HL-60 (cell line): ENCODE measurements at regions not wholly inside any gene's neighbourhood (a gene's known extent, or its start where the extent isn't known, plus 50 kb on each side); places are given as distances from the start of the nearest gene placed in this dataset.

ENCODE experiments used
- DNase-seq, 2 experiments: peaks; one replicate each; pipeline ENCODE4 v3.0.0-alpha.2; 2010 to 2020; ENCODE audit warnings: low read depth in 1 of 2, low spot score in 1 of 2
- H3K27ac ChIP-seq: fragments of 250-450 bp; sonication (Bioruptor Pico); replicated peaks from 2 replicates; pipeline ENCODE4 v1.5.1; 2020; ENCODE audit warnings: mild to moderate bottlenecking, moderate library complexity
- H3K27me3 ChIP-seq: fragments of 250-450 bp; sonication (Bioruptor Pico); 2 replicates; pipeline ENCODE4 v1.5.1; 2021; ENCODE audit warnings: mild to moderate bottlenecking, moderate library complexity; ENCODE audit not compliant: insufficient read depth, poor library complexity, severe bottlenecking
- H3K4me3 ChIP-seq: replicated peaks from 2 replicates; pipeline ENCODE4 v1.5.1; 2011; ENCODE audit warnings: mild to moderate bottlenecking, control low read depth, low read length; ENCODE audit not compliant: insufficient read depth
- GABPA ChIP-seq: IDR thresholded peaks from 2 replicates; pipeline ENCODE4 v1.6.1; 2012; ENCODE audit warnings: low read depth
- POLR2AphosphoS5 ChIP-seq: IDR thresholded peaks from 2 replicates; pipeline ENCODE4 v1.6.1; 2012; ENCODE audit warnings: low read depth
- SPI1 ChIP-seq: IDR thresholded peaks from 2 replicates; pipeline ENCODE4 v1.6.1; 2012; ENCODE audit warnings: low read depth, mild to moderate bottlenecking, borderline replicate concordance
- TF ChIP-seq, protein P1 (sequence below): IDR thresholded peaks from 2 replicates; pipeline ENCODE4 v1.6.1; 2012; ENCODE audit warnings: low read depth; ENCODE audit not compliant: insufficient replicate concordance
- TF ChIP-seq, protein P2 (sequence below): IDR thresholded peaks from one replicate; pipeline ENCODE4 v1.5.1; 2011; ENCODE audit warnings: low read length, control low read depth, inconsistent platforms; ENCODE audit not compliant: insufficient read depth

GRCh38 chr12:82040987-82041743, 282.0 kb upstream of the PPFIA2 start:
- DNase-seq: peak in 1 of 2 experiments; percentile 6
- peak; percentile 97 for TF ChIP-seq SPI1
- TF ChIP-seq GABPA: no peak
- TF ChIP-seq, protein P1, sequence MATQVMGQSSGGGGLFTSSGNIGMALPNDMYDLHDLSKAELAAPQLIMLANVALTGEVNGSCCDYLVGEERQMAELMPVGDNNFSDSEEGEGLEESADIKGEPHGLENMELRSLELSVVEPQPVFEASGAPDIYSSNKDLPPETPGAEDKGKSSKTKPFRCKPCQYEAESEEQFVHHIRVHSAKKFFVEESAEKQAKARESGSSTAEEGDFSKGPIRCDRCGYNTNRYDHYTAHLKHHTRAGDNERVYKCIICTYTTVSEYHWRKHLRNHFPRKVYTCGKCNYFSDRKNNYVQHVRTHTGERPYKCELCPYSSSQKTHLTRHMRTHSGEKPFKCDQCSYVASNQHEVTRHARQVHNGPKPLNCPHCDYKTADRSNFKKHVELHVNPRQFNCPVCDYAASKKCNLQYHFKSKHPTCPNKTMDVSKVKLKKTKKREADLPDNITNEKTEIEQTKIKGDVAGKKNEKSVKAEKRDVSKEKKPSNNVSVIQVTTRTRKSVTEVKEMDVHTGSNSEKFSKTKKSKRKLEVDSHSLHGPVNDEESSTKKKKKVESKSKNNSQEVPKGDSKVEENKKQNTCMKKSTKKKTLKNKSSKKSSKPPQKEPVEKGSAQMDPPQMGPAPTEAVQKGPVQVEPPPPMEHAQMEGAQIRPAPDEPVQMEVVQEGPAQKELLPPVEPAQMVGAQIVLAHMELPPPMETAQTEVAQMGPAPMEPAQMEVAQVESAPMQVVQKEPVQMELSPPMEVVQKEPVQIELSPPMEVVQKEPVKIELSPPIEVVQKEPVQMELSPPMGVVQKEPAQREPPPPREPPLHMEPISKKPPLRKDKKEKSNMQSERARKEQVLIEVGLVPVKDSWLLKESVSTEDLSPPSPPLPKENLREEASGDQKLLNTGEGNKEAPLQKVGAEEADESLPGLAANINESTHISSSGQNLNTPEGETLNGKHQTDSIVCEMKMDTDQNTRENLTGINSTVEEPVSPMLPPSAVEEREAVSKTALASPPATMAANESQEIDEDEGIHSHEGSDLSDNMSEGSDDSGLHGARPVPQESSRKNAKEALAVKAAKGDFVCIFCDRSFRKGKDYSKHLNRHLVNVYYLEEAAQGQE: no peak
- H3K4me3 ChIP-seq: no peak overlapping the region
- no peak overlapping the region for H3K27ac ChIP-seq
- H3K27me3 ChIP-seq: no peaks in the 10 kb centered on the region

DNA sequence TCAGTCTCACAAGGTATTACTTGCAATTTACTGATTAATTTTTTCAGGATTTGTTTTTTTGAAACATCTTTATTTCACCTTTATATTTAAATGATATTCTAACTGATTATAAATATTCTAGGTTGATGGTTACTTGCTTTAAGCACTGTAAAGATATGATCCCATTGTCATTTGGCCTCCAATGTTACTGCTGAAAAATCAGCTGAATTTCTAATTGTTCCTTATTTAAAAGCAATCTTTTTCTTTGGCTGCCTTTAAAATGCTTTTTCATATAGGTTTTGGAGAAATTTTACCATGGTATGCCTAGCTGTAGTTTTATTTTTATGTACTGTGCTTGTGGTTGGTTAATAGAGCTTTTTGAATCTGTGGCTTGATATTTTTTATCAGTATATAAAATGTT, 275.6 kb upstream of the PPFIA2 start:
- TF ChIP-seq SPI1 (no peak), POLR2AphosphoS5 (no peak), GABPA (no peak)
- TF ChIP-seq, protein P2, sequence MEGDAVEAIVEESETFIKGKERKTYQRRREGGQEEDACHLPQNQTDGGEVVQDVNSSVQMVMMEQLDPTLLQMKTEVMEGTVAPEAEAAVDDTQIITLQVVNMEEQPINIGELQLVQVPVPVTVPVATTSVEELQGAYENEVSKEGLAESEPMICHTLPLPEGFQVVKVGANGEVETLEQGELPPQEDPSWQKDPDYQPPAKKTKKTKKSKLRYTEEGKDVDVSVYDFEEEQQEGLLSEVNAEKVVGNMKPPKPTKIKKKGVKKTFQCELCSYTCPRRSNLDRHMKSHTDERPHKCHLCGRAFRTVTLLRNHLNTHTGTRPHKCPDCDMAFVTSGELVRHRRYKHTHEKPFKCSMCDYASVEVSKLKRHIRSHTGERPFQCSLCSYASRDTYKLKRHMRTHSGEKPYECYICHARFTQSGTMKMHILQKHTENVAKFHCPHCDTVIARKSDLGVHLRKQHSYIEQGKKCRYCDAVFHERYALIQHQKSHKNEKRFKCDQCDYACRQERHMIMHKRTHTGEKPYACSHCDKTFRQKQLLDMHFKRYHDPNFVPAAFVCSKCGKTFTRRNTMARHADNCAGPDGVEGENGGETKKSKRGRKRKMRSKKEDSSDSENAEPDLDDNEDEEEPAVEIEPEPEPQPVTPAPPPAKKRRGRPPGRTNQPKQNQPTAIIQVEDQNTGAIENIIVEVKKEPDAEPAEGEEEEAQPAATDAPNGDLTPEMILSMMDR: no peak
- TF ChIP-seq, protein P1: no peak
- Histone ChIP-seq H3K27ac (no peak overlapping the region), H3K27me3 (no peaks in the 10 kb centered on the region), H3K4me3 (no peak overlapping the region)
- no peak for DNase-seq

DNA sequence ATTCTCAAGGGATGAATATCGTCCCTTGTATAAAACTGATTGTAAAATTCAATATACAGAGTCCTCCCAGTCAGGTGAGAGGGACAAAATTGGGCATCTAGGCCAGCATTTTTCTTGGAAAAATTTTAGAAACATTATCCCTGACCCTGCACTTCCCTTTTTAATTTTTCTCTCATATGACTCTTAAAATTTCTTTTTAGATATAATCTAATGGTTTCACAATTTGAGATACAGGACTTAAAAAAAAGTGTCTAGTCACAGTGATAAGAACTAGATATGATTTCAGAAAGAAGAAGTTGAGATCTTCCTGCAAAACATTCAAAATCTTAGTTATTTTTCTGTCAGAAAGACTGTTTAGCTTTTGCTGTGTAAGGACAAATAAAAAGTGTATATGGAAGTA, 270.8 kb upstream of the PPFIA2 start:
- H3K27ac ChIP-seq: peak overlapping the region; percentile 53
- TF ChIP-seq, protein P2: no peak
- TF ChIP-seq GABPA: no peak
- peak; percentile 88 for TF ChIP-seq SPI1
- H3K27me3 ChIP-seq: no peaks in the 10 kb centered on the region
- no peak overlapping the region for H3K4me3 ChIP-seq
- DNase-seq: no peak

DNA sequence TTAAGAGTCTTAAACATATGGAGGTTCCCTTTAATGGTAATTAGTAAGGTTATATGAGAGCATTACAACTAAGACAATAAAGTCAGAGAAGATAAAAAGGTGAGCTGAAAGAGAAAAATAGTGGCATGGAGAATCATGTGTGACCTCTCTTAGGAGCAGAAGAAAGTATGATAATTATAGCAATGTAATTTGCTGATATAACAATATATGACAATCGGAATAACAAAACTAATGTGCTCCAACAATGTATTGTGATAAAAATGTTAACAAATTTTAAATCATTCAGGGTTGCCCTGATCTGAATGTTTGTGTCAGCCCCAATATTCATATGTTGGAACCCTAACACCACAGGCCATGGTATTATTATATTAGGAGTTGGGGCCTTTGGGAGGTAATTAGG, 269.6 kb upstream of the PPFIA2 start:
- no peak for DNase-seq
- Histone ChIP-seq H3K4me3 (no peak overlapping the region), H3K27me3 (no peaks in the 10 kb centered on the region), H3K27ac (no peak overlapping the region)
- TF ChIP-seq SPI1 (no peak), GABPA (no peak), POLR2AphosphoS5 (no peak)
- TF ChIP-seq, protein P1: no peak
- TF ChIP-seq, protein P2: no peak
